MM.1S (cell line): ENCODE measurements at regions not wholly inside any gene's neighbourhood (a gene's known extent, or its start where the extent isn't known, plus 50 kb on each side); places are given as distances from the start of the nearest gene placed in this dataset.

Experiments used
- CTCF ChIP-seq: fragments of 300-600 bp; sonication (generic); IDR thresholded peaks from 2 replicates; pipeline ENCODE4 v1.5.1; 2016; ENCODE audit warnings: antibody characterized with exemption, low read length, mixed read lengths
- EZH2 ChIP-seq: fragments of 300-600 bp; sonication (generic); optimal IDR thresholded peaks from 2 replicates; pipeline ENCODE3; 2017; ENCODE audit warnings: low read depth, mild to moderate bottlenecking, antibody characterized with exemption, low read length, mixed read lengths

GRCh38 chr11:28545536-28545935 is 437.3 kb downstream of the METTL15 start:
- TF ChIP-seq CTCF (no peak), EZH2 (no peak)
